Peyer's patch (tissue), 4 donors: ENCODE measurements at regions not wholly inside any gene's neighbourhood (a gene's known extent, or its start where the extent isn't known, plus 50 kb on each side); places are given as distances from the start of the nearest gene placed in this dataset.

Source experiments
- DNase-seq, 3 donors: peaks; one replicate each; pipeline ENCODE4 v3.0.0-alpha.2; 2017 to 2019
- H3K27ac ChIP-seq, 4 donors: fragments of 200-600 bp; sonication (generic); one replicate each; pipeline ENCODE4 v1.5.1; 2016 to 2019
- H3K27me3 ChIP-seq, 2 donors: fragments of 200-600 bp; sonication (generic); one replicate each; pipeline ENCODE4 v1.5.1; 2019
- H3K36me3 ChIP-seq, 3 donors: fragments of 200-600 bp; sonication (generic); one replicate each; pipeline ENCODE4 v1.5.1; 2016 to 2019
- H3K4me1 ChIP-seq, 4 donors: fragments of 200-600 bp; sonication (generic); one replicate each; pipeline ENCODE4 v1.5.1; 2016 to 2019
- H3K4me3 ChIP-seq, 4 donors: fragments of 200-600 bp; sonication (generic); 1 replicate in 3 of 4; 2 replicates in 1 of 4; pipeline ENCODE4 v1.5.1; 2016 to 2019; ENCODE audit warnings: mild to moderate bottlenecking in 1 of 4
- H3K9me3 ChIP-seq, 4 donors: fragments of 200-600 bp; sonication (generic); one replicate each; pipeline ENCODE4 v1.5.1; 2016 to 2019; ENCODE audit warnings: mild to moderate bottlenecking in 1 of 4
- POLR2A ChIP-seq, 2 donors: fragments of 450-650 bp; IDR thresholded peaks; one replicate each; pipeline ENCODE4 v1.5.1; 2017; ENCODE audit warnings: antibody characterized with exemption in 2 of 2, mild to moderate bottlenecking in 2 of 2, moderate library complexity in 2 of 2
- TF ChIP-seq, protein P1 (sequence below), 6 experiments: fragments of 450-650 bp in 4 of 6; fragments of 200-600 bp in 2 of 6; sonication (generic) in 1 of 6; IDR thresholded peaks; one replicate each; pipeline ENCODE4 v1.5.1; 2017 to 2019; ENCODE audit warnings: antibody characterized with exemption in 6 of 6, mild to moderate bottlenecking in 3 of 6, moderate library complexity in 1 of 6

DNA sequence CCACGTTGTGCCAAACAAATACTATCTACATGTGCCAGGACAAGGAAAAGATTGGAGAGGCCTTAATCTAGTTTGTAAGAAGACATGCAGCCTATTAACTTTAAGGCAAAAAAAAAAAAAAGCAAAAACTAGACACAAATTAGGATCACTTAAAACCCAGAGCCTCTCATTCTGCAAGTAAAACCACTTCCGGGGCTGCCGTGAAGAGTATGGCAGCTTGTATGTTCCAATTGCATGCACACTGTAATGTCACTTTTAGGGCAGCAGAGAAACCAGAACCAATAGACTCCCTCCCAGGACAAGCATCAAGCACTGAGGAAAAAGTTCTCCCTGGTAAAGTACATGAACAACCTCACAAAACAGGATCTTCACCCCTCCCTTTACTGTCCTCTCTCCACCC is 70.6 kb downstream of the RSL24D1 start:
- no peaks in the 10 kb centered on the region for H3K27me3 ChIP-seq
- H3K4me3 ChIP-seq: no peak overlapping the region
- no peak overlapping the region for H3K27ac ChIP-seq
- no peak for TF ChIP-seq POLR2A (IDR thresholded peaks at IDR 0.05)
- TF ChIP-seq, protein P1, sequence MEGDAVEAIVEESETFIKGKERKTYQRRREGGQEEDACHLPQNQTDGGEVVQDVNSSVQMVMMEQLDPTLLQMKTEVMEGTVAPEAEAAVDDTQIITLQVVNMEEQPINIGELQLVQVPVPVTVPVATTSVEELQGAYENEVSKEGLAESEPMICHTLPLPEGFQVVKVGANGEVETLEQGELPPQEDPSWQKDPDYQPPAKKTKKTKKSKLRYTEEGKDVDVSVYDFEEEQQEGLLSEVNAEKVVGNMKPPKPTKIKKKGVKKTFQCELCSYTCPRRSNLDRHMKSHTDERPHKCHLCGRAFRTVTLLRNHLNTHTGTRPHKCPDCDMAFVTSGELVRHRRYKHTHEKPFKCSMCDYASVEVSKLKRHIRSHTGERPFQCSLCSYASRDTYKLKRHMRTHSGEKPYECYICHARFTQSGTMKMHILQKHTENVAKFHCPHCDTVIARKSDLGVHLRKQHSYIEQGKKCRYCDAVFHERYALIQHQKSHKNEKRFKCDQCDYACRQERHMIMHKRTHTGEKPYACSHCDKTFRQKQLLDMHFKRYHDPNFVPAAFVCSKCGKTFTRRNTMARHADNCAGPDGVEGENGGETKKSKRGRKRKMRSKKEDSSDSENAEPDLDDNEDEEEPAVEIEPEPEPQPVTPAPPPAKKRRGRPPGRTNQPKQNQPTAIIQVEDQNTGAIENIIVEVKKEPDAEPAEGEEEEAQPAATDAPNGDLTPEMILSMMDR (IDR thresholded peaks at IDR 0.05): no peak
- no peaks in the 10 kb centered on the region for H3K9me3 ChIP-seq
- no peaks in the 10 kb centered on the region for H3K36me3 ChIP-seq
- DNase-seq: no peak
- H3K4me1 ChIP-seq: no peaks in the 10 kb centered on the region

DNA sequence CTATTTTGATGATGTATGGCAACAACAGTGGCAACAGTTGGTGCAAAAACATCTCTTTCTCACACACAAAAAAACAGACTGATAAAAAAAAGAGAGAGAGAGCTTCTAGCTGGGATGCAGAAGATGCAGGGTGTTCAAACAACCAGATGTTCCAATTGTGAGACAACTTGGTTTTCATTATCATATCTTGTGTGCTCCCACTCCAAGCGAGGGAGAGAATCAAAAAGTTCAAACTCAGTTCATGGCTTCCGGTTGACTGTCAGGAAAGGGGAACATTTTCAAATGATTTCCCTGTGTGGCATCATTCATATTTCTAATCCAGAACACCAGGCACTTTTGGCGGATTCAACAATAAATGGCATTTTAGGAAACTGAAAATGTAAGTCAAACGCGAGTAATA is 72.1 kb downstream of the RSL24D1 start:
- Histone ChIP-seq H3K27me3 (no peaks in the 10 kb centered on the region), H3K36me3 (no peaks in the 10 kb centered on the region), H3K4me1 (no peaks in the 10 kb centered on the region), H3K4me3 (no peak overlapping the region), H3K27ac (no peak overlapping the region), H3K9me3 (no peaks in the 10 kb centered on the region)
- TF ChIP-seq POLR2A (IDR thresholded peaks at IDR 0.05): no peak
- TF ChIP-seq, protein P1 (IDR thresholded peaks at IDR 0.05): no peak
- no peak for DNase-seq

DNA sequence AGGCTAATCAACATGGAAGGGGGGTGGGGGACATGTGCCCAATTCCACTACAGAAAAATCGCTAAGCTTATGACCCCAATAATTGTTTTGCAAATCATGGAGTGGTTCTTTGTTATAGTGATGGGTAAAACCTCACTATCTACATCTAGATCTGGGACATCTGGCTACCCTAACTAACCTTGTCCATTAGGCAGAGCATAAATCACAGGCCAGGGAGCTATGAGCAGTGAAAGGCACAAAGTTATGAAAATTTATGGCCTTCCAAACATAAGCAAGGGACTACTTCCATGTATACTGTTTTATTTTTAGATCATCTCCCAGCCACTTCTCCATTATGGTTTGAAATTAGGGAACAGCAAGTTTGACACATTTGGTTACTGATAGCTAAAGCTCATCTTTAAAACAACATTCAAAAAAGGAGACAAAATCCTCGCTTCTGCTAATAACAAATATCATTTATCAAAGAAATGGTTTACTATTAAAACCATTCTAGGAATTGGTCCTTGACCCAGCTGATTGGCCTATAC is 78.3 kb downstream of the RSL24D1 start:
- TF ChIP-seq, protein P1 (IDR thresholded peaks at IDR 0.05): no peak
- no peak for TF ChIP-seq POLR2A (IDR thresholded peaks at IDR 0.05)
- DNase-seq: no peak
- Histone ChIP-seq H3K4me1 (no peaks in the 10 kb centered on the region), H3K27ac (no peak overlapping the region), H3K9me3 (no peaks in the 10 kb centered on the region), H3K4me3 (no peak overlapping the region), H3K27me3 (no peaks in the 10 kb centered on the region), H3K36me3 (no peaks in the 10 kb centered on the region)

DNA sequence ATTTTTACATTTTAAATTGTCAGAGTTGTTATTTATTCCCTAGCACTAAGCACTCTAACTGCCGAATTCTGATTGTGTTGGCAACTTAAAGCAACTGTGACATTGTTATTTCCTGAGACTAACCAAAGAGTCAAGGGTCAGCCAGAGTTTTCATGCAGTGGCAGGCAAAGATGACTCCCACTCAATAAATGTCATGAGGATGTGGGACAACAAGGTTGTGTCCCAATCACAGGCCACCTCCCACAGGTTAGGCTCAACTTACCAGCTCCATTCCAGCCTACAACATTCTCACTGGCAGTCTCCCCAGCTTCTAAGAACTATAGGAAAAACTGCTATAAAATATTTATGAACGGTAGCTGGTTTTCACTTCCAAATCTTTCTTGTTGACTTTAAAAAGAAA is 80.1 kb downstream of the RSL24D1 start:
- no peak overlapping the region for H3K27ac ChIP-seq
- no peak overlapping the region for H3K4me3 ChIP-seq
- H3K27me3 ChIP-seq: no peaks in the 10 kb centered on the region
- no peak for DNase-seq
- TF ChIP-seq, protein P1 (IDR thresholded peaks at IDR 0.05): no peak
- TF ChIP-seq POLR2A (IDR thresholded peaks at IDR 0.05): no peak
- no peaks in the 10 kb centered on the region for H3K9me3 ChIP-seq
- no peaks in the 10 kb centered on the region for H3K4me1 ChIP-seq
- H3K36me3 ChIP-seq: no peaks in the 10 kb centered on the region

DNA sequence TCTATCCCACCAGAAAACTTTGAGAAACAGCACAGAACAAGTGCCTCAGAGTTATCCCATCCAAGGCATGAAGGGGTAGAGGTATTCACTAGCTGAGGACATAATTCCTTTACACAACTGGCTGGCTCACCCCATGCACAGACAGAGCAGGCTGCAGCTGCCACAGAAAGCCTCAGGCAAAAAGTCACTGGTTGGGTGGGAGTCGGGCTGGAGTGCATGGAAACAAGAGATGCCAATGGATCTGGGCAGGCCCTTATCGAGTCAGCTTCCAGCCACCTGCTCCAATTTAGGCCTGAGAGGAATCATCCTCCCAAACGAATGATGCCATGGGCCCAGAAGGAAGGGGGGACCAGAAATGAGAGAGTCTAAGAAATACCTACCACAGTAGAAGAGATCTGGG is 83.0 kb downstream of the RSL24D1 start:
- Histone ChIP-seq H3K4me3 (no peak overlapping the region), H3K36me3 (no peaks in the 10 kb centered on the region), H3K27me3 (no peaks in the 10 kb centered on the region), H3K27ac (no peak overlapping the region), H3K9me3 (no peaks in the 10 kb centered on the region), H3K4me1 (no peaks in the 10 kb centered on the region)
- DNase-seq: no peak
- TF ChIP-seq POLR2A (IDR thresholded peaks at IDR 0.05): no peak
- TF ChIP-seq, protein P1 (IDR thresholded peaks at IDR 0.05): no peak

DNA sequence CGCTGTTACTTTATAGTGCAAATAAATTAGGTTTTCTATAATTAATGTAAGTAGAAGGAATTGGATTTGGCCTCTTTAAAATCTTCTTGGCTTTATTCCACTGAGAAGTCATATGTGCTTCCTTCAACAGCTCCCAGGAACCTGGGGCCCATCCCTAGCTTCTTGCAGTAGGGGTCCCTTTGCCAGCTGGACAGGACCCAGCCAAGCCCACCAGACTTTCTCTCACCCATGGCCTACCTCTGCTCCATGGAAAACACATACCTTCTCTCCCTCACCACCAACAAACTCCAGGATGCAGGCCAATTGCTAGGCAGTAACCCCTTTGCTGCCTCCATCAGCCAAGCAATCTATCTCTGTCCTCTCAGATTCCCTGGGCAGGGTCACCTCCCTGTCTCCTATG is 84.0 kb downstream of the RSL24D1 start:
- TF ChIP-seq POLR2A (IDR thresholded peaks at IDR 0.05): no peak
- Histone ChIP-seq H3K9me3 (no peaks in the 10 kb centered on the region), H3K27ac (no peak overlapping the region), H3K36me3 (no peaks in the 10 kb centered on the region), H3K4me3 (no peak overlapping the region), H3K27me3 (no peaks in the 10 kb centered on the region), H3K4me1 (no peaks in the 10 kb centered on the region)
- DNase-seq: no peak
